Posterior vena cava (tissue), 2 donors: ENCODE measurements at regions not wholly inside any gene's neighbourhood (a gene's known extent, or its start where the extent isn't known, plus 50 kb on each side); places are given as distances from the start of the nearest gene placed in this dataset.
"Not testable (repeated sequence)": the region's sequence is repeated elsewhere in the genome, so short reads cannot be mapped to it uniquely, and the experiment has no call there.

Experiments
- DNase-seq: peaks from one replicate; pipeline ENCODE4 v3.0.0-alpha.2; 2020; ENCODE audit warnings: low spot score
- intact Hi-C, 2 donors: fragments of 100-400 bp; cut with DNase I; formaldehyde crosslinking; loops; one replicate each; pipeline versions ENCODE4 v1.14.1 to v1.14.2; 2022 to 2023
- donor health status: DM: yes; HTN: yes; CAD: no.
- donor health status: DM: yes; HTN: yes; CAD: no.

DNA sequence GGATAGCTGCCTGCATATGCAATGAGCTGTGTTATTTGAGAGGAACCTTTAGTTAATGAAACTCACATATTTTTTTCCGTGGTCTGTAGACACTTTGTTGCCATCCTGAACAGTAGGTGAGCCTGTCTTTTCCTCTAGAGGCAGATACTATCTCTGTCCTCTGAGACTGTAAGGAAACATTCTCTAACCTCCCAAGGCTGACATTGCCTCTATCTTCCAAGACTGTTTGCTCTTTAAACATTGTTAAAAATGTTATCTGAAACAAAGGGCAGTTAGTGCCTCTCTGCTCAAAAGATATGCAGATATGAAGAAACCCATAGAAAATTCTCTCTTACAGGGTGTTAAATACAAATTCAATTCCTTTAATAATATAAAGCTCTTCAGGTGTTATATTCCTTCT is 963.8 kb upstream of the CNTN5 start:
- no peak for DNase-seq
- intact Hi-C loops: no loop called here

DNA sequence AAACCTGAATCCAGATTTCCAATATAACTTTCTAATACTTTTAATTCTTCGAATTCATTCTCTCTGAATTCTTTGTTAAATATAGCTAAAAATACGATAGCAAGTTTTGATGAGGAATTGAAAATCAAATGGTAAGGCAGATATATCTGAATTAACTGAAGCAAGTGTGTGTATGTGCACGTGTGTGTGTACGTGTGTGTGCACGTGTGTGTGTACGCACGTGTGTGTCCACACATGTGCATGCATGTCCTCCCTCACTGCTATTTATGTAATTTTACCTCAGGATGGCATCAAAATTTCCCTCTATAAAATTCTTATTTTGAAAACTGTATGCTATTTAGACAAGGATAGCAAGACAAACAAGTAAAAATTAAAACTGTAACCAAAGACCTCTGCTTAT is 961.3 kb upstream of the CNTN5 start:
- no peak for DNase-seq
- intact Hi-C loops: no loop called here

DNA sequence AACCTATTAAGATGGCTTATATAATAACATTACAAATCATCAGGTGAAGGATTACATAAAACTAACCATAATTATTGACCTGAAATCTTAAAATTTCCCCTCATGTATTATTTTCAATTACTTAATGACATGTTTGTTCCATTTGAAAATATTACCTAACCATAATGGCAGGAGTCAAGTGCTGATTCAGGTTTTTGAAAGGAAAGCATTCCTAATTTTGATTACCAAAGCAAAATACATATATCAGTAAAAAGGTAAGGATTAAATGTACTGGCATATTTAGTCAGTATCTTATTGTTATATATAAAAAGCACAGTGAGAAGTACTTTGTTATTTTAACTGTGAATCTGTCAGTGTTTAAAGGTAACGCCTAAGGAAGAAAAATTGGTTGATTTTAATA is 960.0 kb upstream of the CNTN5 start:
- intact Hi-C loops: no loop called here
- DNase-seq: no peak

DNA sequence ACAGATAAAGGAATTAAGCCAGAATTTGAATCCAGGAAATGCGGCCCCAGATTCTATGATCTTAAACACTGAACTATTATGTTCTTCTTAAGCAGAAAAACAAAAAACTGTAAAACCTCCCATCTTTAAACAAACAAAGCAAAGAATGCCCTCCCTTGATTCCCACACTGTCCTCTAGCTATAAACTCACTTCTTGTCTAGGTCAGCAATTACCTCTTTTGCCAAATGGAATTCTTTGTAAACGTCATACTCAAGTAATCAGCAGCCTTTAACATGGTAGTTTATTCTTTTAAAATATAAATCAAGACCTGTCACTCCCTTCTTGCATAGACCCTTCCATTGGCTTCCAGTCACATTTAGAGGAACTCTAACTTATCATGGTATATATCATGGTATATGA is 958.9 kb upstream of the CNTN5 start:
- intact Hi-C loops: no loop called here
- DNase-seq: no peak

DNA sequence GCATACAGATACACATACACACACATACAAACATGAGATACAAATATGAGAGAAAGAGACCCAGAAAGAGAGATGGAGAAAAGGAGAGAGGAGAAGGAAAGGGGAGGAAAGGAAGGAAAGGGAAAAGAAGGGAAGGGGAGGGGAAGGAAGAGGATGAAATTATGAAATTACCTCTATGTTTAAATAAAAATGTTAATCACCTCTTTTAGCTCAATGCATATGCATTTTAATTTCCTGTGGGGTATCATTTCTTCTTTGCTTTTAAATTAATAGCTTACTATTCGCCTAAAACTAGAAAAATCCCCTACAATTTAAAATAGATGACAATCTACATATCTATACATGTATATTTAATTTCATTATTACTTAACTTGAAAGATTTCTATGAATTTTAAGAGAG is 958.0 kb upstream of the CNTN5 start:
- DNase-seq: no peak
- intact Hi-C loops: no loop called here

DNA sequence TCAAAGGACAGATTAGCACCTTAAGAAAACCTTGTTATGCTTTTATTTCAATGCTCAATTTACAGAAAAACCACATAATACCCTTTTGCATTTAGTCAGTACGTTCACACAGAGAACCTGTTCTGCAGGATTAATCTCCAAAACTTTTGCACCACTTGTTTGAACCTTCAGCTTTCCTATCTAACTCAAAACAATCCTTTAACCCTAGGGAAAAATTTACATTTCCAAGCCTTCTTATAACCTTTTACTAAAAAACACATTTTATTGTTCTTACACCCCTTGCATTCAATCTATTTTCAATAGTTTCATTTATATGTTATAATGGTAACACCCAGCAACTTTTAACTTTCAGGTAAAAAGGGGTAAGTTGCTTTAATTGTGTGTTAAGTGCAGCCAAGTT is 952.5 kb upstream of the CNTN5 start:
- no peak for DNase-seq
- intact Hi-C loops: no loop called here

DNA sequence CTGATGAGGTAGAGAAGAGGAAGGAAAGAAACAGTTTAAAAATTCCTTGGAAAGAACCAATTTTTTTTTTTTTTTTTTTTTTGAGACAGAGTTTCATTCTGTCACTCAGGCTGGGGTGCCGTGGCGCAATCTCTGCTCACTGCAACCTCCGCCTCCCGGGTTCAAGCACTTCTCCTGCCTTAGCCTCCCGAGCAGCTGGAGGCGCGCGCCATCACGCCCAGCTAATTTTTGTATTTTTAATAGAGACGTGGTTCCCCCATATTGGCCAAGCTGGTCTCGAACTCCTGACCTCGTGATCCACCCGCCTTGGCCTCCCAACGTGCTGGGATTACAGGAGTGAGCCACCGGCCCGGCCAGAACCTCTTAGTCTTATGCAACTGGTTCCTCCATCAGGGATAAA is 951.6 kb upstream of the CNTN5 start:
- intact Hi-C loops, DNase-seq: not testable (repeated sequence)

DNA sequence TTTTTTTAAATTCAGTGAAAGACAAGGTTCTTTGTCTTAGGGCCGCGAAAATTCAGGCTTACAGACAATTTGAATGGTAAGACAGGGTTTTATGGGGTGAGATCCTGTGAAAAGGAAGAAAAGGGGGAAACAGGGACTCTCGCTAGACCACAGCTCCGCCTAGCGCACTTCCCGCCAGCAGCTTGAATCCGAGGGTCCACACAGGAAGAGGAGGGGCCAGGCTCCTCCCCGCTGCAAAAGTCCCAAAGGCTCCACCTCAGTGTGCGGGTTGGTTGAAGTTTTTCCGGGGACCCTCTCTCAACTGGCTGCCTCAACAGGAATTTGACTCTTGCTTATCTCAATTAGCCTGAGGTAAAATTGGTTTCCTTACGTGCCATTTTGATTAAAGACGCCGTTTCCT is 950.9 kb upstream of the CNTN5 start:
- intact Hi-C loops: no loop called here
- DNase-seq: no peak

DNA sequence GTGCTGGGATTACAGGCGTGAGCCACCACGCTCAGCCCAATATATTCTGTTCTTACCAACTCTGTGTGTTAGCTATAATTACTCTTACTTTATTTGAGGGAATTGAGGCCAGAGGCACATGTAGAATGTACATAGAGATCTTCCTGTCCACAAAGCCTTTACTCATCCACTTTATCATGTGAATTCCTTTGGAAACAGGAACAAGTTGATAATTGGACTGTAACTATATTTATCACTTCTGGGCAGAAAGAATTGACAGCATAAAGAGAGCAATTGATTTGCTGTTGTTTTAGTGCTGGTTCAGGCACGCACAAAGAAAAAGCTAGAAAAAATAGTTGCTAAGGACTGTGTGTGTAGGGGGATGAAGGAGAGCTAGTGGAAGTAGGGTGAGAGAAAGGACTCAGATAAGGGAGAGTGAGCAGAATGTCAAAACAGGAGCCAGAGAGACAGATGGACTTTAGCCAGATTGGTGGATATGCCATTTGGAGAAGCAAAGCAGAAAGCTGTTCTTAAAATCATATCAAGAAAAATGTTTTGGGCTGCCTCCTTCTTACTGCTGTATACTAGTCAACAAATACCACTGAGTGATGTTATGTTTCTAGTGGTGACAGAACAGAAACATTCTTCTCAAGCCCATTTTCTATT is 929.8 kb upstream of the CNTN5 start:
- intact Hi-C loops: no loop called here
- no peak for DNase-seq

DNA sequence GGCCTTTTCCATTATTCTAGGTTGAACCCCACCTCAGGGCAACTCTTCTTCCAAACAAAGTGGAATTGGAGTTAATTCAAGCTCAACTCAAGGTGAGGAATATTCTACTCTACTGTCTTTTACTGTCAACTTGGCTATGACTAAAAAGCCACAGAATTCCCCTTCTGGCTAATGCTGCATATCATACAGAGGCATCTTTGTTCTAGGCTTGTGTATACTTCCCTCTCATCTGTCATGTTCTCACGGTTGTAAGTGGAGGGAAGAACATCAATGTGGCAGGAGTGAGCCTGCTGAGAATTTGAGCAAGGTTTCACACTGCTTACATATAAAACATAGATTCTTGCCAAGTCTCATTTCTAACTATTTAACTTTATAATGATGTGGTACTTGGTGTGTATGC is 921.4 kb upstream of the CNTN5 start:
- intact Hi-C loops: no loop called here
- no peak for DNase-seq

DNA sequence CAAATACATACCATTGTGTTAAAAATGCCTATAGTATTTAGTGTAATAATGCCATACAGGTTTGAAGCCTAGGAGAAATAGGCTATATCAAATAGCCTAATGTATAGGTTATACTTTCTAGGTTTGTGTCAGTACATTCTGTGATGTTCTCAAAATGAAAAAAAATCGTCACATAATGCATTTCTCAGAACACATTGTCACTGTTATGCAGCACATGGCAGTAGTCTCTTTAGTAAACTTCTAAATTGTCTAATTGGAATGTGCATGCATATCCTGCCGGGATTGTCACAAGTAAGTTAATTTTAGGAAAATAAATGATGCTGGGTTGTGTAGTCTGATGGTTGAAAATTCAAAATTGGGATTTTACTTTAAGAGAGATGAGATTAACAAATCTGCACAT is 920.1 kb upstream of the CNTN5 start:
- intact Hi-C loops: no loop called here
- no peak for DNase-seq

DNA sequence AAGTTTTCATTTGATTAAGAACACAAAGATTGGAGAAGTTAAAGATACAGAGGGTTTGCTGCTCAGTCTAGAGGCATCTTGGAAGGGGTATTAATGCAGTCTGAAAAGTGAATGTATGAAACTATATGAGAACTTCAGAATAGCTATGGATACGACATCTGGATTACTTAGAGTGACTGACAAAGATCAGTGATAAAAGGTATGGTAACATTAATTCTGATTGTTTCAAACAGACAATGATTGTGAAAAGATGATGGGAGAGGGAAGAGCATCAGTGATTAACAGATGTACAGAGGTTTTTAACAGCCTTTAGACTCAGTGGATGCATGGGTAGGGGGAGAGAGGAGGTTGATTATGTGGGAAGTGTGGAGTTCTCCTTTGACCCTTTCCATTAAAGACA is 919.4 kb upstream of the CNTN5 start:
- intact Hi-C loops: no loop called here
- no peak for DNase-seq

DNA sequence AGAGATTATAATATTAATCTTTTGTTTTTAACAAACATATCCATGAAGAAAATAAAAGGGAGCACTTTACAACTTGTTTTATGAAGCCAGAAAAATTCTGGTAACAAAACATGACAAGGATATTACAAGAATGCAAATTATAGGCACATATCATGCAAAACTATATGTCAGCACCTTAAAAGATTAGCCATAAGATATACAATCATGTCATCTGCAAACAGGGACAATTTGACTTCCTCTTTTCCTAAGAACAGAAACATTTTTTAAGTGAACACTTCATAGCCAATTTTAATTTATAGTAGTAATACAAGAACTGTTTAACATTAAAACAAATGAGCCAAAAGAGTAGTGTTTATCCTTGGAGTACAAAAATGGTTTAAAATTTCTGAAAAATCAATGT is 916.5 kb upstream of the CNTN5 start:
- no peak for DNase-seq
- intact Hi-C loops: no loop called here

DNA sequence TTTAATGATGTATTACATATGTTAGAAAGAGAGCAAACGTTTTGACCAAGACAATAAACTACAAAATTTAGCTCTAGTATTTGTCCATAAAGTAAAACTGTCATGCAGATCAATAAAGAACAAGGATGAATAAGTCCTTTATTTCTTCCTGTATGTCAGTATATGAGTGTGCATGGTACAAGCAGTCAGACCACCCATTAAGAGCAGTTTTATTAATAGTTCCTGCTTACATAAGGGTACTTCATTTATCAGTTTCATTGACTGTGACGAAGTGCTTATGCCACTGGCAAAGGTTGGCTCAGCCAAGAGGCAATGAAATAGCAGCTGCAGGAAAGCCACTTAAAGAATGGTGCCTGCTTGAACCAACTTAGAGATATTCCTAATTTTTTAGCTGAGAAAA is 913.0 kb upstream of the CNTN5 start:
- intact Hi-C loops: no loop called here
- no peak for DNase-seq

DNA sequence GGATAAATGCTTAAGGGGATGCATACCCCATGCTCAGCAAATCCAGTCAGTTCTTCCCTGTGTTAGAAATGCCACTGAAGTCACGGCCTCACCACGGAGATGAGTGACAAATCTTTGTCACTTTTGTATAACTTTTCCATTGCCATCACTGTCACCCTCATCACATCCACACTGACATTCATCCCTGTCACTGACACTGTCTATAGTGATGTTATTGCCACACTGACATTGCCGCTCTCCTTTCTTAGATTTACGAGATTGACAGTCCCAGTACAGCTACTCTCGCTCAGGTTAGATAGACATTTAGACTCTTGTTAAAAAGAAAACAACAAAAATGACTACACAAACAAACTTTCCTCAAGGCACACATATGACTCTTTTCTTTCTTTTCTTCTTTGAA is 910.7 kb upstream of the CNTN5 start:
- DNase-seq: no peak
- intact Hi-C loops: no loop called here

DNA sequence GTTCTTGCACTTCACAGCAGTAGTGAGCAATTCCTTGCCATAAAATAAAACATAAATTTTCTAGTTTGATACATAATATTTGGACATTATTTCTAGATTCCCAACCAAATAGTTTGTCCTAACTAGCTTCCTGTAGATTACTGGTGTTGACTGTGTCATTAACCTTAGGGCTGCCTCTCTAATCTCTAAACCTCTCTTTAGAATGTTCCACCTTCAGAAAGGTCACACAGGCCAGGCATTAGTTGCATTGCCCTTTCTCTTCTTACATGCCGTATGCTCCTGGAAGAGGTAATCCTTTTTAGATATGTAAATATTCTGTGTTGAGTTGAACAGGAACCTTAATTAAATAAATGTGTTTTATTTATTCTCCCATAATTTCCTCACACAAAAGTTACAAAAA is 904.9 kb upstream of the CNTN5 start:
- intact Hi-C loops: no loop called here

DNA sequence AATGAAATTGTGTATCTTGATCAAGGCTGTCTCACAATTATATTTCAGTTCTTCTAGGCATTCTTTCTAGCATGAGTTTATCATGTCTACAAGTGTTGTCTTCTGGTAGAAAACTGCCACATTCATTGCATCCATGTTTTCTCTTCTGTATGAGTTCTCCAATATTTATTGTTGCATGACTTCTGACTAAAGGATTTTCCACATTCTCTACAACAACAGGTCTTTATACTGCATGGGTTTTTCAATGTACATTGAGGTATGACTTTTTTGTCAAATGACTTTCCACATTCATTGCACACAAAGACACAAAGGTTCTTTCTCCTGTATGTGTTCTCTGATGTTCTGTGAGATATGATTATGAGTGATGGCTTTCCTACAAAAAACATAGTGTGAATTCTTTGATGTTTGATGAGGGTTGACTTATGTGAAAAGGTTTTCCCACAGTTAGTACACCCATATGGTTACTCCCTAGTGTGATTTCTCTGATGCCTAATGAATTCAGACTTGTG is 890.6 kb upstream of the CNTN5 start:
- DNase-seq: no peak
- intact Hi-C loops: no loop called here

More for the DNA sequence above, 904.9 kb upstream of the CNTN5 start:
- DNase-seq: no peak

DNA sequence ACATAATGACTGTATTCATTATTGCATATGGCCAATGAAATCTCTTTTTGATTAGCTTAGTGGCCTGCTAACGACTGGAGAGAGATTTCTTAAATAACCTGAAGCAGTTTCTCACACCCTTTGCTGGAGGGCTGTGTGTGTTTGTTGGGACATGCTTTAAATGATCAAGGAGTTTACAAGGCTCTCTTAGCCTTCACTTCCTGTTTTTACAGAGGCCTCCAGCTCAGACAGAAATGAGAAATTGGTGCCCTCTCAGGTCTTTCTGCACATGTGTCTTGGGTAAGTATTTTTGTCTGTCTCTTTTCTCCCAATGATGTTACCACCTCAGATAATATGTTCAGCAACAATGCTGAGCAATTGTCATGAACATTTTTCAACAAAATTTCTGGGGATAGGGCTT is 884.4 kb upstream of the CNTN5 start:
- no peak for DNase-seq
- intact Hi-C loops: no loop called here

DNA sequence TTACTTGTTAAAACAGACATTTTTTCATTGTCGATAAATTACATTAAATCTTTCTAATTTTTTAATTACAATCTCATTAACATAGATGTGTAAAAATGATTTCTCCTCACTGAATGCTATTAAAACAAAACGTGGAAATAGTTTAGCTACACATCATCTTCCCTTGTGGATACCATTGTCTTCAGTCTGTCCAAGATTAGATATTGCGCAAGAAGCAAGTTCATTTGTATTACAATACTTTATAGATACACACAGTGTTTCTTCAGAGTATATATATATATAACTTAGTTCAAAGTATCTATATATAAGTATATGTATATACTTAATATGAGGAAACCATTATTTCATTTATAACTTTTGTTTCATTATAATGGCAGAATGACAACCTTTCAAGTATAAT is 883.3 kb upstream of the CNTN5 start:
- intact Hi-C loops: no loop called here
- DNase-seq: no peak

DNA sequence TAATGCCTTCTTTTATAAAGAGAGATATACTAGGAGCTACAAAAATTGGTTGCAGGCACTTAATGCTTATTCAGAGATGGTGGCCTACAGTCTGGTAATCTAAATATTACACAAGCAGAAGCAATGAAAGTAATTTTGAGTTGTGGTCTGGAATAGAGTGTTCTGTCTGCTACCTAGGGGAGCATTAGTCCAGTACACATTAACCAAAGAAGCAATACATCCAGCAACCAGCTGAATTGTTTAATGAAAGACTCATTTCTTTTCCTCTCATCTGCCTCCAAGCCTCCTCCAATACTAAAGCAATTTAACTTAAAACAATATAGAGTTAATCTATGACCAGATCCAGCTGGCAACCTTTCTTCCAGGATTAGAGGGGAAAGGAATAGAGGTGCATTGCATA is 877.1 kb upstream of the CNTN5 start:
- no peak for DNase-seq
- intact Hi-C loops: no loop called here

DNA sequence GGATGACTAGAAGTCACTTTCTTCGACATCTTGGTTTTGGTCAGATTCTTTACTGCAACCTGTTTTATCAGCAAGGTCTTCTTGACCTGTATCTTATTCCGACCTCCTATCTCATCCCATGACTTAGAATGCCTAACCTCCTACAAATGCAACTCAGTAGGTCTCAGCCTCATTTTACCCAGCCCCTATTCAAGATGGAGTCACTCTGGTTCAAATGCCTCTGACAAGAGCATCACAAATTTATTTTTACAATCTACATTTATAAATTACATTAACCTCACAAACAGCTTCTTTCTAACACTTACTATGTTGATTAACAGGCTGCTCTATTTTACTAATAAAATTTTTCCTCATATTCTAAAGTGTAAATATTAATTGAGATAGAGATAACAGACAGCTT is 867.0 kb upstream of the CNTN5 start:
- no peak for DNase-seq
- intact Hi-C loops: no loop called here

DNA sequence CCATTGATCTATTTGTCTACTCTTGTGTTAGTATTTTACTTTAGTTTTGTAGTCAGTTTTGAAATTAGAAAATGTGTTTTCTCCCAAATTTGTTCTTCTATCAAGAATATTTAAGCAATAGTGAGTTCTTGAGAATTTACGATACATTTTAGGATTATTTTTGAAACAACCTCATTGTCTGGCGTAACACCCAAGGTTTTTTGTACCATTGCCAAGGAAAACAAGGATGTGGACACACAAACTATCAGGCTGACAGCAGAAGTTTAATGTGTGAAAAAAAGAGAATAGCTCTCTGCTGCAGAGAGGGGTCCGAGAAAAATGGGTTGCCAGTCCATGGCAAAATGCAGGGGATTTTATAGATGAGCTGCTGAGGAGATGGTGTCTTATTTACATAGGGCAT is 865.1 kb upstream of the CNTN5 start:
- intact Hi-C loops: no loop called here
- DNase-seq: no peak
